ENCODE measurements at regions not wholly inside any gene's neighbourhood (a gene's known extent, or its start where the extent isn't known, plus 50 kb on each side); places are given as distances from the start of the nearest gene placed in this dataset.

- TF ChIP-seq, protein P1, sequence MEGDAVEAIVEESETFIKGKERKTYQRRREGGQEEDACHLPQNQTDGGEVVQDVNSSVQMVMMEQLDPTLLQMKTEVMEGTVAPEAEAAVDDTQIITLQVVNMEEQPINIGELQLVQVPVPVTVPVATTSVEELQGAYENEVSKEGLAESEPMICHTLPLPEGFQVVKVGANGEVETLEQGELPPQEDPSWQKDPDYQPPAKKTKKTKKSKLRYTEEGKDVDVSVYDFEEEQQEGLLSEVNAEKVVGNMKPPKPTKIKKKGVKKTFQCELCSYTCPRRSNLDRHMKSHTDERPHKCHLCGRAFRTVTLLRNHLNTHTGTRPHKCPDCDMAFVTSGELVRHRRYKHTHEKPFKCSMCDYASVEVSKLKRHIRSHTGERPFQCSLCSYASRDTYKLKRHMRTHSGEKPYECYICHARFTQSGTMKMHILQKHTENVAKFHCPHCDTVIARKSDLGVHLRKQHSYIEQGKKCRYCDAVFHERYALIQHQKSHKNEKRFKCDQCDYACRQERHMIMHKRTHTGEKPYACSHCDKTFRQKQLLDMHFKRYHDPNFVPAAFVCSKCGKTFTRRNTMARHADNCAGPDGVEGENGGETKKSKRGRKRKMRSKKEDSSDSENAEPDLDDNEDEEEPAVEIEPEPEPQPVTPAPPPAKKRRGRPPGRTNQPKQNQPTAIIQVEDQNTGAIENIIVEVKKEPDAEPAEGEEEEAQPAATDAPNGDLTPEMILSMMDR (IDR thresholded peaks at IDR 0.05): no peak
- no peak for TF ChIP-seq POLR2A (IDR thresholded peaks at IDR 0.05)
- no peak for TF ChIP-seq POLR2AphosphoS5 (IDR thresholded peaks at IDR 0.05)
These were observed 157.4 kb downstream of the INHBB start for GRCh38 chr2:120503206-120503792.
